A673 (cell line): ENCODE measurements at regions not wholly inside any gene's neighbourhood (a gene's known extent, or its start where the extent isn't known, plus 50 kb on each side); places are given as distances from the start of the nearest gene placed in this dataset.

Experiments
- EZH2 ChIP-seq: fragments of 200-600 bp; sonication (generic); IDR thresholded peaks from 2 replicates; pipeline ENCODE4 v1.6.1; 2017; ENCODE audit warnings: borderline replicate concordance, low read depth, mild to moderate bottlenecking, mixed read lengths, antibody characterized with exemption, low read length; ENCODE audit not compliant: poor library complexity, severe bottlenecking
- TF ChIP-seq, protein P1 (sequence below): fragments of 300-800, 200-600 bp; sonication (generic); conservative IDR thresholded peaks from 2 replicates; pipeline ENCODE4 v1.5.1; 2017; ENCODE audit warnings: low read depth, mild to moderate bottlenecking, antibody characterized with exemption, low read length, moderate library complexity, mixed read lengths

DNA sequence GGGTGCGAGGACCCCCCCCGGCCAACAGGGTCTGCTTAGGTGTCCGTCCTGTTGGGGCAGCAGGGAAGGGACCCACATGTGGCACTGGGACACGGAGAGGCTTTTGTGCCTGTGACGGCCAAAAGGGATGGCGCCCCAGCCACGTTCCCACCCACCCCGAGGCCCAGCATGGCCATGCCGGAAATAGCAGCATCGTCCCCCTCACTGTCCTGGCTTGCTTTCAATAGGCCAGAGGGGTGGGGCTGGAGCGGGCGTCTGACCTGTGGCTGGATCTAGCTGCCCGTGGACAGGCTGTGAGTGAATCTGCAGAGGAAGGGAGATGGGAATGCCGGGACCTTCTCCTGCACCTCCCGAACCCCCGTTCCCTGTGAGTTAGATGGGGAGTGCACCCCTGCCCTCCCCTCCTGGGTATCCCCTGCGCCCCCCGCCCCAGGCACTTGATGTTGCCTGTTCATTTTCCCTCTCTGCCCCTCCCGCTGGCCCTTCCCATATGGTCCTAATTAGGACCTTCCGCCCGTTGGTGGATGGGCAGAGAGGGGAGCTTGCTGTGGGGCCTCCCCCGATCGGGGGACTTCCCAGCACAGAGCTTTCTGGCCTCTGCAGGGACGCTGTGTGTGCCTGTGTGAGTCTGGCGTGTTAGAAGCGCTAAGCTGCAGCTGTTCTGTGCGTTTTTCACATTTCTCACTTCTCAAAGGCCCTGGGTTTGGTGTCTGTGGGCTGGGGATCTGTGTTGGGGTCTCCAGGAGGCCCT is 292.8 kb downstream of the SEC14L1 start:
- TF ChIP-seq, protein P1, sequence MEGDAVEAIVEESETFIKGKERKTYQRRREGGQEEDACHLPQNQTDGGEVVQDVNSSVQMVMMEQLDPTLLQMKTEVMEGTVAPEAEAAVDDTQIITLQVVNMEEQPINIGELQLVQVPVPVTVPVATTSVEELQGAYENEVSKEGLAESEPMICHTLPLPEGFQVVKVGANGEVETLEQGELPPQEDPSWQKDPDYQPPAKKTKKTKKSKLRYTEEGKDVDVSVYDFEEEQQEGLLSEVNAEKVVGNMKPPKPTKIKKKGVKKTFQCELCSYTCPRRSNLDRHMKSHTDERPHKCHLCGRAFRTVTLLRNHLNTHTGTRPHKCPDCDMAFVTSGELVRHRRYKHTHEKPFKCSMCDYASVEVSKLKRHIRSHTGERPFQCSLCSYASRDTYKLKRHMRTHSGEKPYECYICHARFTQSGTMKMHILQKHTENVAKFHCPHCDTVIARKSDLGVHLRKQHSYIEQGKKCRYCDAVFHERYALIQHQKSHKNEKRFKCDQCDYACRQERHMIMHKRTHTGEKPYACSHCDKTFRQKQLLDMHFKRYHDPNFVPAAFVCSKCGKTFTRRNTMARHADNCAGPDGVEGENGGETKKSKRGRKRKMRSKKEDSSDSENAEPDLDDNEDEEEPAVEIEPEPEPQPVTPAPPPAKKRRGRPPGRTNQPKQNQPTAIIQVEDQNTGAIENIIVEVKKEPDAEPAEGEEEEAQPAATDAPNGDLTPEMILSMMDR = no peak
- no peak for TF ChIP-seq EZH2
